AG08395 (cell line): ENCODE measurements at regions not wholly inside any gene's neighbourhood (a gene's known extent, or its start where the extent isn't known, plus 50 kb on each side); places are given as distances from the start of the nearest gene placed in this dataset.

Source experiments
- DNase-seq: peaks from one replicate; pipeline ENCODE4 v3.0.0; 2012; ENCODE audit warnings: mixed read lengths, low spot score

DNA sequence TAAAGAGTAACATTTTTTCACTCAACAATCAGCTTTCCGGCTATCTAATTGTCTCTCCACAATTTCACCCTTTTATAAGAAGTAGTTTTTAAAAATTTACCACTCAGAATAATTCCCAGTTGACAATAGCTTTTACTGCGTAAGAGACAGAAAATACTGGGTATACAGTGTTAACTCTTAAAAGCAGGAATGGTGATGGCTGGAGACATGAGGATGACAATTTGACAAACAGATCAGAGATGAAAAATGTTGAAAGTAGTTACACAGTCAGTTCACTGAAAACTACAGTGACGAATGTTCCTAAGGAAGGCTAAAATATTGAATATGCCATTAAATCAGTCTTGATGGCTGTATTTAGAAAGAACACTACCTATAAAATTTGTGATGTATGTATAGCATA lies 1146.8 kb upstream of the B3GALT2 start:
- no peak for DNase-seq

DNA sequence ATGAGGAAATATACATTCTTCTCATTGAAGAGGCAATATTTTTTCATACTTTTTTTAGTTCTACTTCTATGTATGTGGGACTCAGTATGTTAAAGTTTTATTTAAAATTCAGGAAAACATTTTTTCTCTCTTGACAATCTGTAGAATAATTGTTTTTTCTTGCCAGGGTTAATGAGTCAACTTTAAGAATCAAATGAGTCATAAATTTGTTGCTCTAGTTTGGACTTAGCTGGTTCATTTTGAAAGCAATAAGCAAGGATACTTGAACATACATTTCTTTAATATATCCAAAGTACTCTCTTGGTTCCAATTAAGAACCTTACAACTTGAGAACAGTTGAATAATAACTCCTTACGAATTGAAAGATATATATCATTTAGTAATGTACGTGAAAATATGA lies 1145.3 kb upstream of the B3GALT2 start:
- no peak for DNase-seq

DNA sequence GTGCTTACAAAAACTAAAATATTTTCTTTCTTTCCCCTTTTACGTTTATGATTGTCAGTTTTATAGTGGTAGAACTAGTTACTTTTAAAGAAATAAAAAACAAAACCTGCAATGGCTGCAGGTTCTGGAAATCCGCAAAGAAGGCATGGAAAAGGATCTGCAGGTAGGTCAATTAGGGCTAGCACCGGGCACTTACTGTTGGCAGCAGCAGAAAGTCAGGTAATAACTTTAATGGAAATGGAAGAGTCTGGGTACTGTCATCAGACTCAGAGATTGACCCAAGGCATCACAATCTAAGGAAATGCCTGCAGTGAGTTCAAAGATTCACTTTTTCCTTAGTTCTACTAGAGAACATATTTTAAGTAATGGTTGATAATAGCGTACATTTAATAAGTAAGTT lies 1136.3 kb upstream of the B3GALT2 start:
- no peak for DNase-seq

DNA sequence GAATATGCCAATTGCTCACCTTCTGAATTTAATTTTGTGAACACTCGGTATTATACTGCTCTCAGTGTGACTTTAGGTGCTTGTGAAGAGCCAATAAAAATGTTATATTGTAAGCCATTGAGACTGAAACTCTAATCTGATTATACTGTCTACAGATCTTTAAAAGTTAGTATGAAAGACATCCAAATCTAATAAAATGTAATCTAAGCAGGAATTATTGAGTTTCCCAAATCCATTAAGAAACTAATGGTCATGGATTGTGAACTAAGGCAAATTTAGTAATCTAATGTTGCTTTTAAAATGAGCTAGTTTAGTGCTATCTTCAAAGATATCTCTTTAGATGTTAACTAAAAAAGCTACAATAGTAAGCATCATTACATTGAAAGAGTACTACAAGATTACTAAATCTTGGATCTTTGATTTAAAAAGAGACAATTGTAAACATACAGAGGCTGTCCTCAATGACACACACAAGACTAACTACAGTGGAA lies 1132.4 kb upstream of the B3GALT2 start:
- DNase-seq = no peak

DNA sequence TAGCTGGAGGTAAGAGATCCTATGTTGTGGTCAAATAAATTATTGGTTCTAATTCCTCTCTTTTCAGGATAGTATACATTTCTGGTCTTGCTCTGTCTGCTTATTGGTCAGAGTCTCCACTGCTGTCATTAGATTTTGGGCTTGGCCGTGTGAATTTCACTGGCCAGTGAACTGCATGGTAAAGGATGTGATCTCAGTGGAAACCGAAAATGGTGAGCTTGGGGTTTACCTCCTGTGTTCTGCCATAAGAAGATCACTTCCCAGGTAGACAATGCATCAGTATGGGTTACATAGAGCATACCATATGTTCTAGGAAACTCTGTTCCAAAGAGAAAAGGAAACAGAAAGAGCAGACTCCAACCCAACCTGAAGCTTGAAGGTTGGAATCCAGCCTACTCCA lies 1123.3 kb upstream of the B3GALT2 start:
- no peak for DNase-seq

DNA sequence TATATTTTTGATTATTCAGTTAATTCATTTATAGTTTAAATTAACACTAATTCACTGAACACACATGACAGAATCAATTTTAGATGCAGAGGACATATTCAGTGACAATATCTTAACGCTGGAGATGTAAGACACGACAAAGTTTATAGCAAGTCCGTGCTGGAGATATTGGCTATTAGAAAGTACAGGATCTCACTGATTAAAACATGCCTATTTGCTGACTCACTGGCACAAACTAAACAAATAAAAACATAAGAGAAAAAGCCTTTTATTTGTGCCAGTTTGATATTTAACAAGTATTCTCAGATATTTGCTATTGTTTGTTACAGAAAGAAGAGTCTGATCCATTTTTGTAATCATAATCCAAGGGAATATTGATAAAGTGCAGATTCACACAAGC lies 1122.9 kb upstream of the B3GALT2 start:
- no peak for DNase-seq

DNA sequence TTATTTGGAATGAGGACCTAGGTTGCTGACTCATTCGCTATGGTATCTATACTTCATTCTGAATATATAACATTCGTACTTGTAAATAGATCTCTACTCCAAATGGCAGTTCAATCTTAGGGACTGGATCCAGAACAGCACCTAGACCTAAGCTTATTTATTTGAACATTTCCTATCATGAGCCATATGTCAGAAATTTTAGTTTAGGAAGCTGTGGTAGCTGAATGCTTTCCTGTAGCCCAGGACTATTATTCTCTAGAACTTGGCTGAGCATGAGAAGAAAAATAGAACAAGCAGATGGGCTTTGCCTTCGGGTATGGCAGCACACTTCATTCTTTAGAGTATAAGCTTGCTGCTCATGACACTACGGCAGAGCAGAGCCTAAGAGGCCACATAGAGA lies 1114.4 kb upstream of the B3GALT2 start:
- no peak for DNase-seq

DNA sequence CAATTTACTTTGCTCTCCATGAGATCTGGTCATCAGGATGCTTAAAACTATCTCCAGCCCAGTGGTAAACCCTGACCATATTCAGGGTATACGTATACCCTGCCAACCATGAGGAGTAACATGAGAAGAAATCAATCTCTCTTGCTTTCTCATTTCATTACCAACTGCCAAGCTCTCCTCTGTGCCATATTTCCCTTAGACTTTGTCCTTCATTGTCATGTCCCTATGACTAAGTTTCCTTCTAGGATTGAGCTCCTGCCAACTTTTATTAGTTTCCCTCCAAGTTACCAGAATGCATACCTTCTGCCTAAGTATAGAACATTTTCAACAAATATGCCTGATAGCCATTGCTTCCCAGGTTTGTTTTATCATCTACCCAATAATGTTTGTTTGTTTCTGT lies 1113.9 kb upstream of the B3GALT2 start:
- DNase-seq = no peak

DNA sequence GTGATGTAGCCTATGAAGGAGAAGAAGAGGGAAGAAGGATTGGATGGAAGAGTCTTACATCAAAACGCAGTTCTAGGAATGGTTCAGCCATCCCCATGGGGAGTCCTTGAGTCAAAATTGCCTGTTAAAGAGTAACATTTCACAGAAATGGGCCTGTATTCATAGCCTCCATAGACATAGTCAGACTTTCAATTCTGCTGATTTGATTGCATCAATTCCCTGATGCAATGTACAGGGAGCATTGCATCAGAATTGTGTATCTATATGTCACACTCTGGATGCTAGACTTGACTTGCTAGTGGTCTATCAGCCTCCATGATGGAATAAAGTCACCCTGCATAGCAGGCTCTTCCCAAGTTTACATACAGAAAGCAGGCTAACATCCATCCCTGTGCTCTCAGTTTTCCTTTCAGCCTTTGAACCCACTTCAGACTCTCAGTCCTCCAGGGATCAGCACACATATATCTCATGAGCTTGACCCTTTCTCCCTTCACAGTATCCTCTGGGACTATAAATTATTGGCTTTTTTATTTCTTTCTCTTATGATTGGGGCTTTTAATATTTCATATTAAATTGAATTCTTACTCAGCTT lies 1111.7 kb upstream of the B3GALT2 start:
- no peak for DNase-seq

DNA sequence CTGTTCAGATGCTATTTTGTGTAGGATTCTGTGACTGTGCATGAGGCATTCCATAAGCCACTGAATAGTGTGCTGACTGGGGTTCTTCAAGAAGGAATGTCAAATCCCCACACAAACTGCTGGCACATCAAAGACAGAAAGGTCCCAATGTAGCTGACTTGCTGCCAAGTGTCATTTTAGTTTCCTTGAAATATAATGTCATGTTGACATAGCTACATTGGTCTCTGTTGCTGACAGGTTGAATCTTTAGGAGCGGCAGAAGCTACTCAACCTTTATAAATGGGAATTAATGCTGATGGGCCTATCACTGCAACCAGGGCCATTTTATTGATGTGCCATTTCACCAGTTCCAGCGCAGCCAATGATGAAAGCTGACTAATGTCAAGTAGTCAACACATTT lies 1110.7 kb upstream of the B3GALT2 start:
- no peak for DNase-seq

DNA sequence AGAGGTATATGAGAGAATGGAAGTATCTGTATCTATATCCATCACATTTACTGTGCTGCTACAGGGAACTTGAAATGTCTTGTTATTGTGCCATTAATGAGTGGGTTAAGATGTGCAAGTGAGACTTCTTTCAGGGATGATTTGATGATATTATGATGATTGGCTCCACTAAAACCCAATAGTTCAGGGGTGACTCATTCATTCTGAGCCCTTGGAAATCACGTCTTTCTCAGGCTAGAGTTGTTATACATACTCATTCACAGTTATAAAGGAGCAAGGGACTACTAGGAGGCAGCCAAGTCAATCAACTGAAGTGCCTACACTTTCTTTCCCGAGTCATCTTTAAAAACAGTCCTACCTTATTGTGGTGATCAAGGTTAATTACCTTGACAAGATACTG lies 1109.8 kb upstream of the B3GALT2 start:
- no peak for DNase-seq

DNA sequence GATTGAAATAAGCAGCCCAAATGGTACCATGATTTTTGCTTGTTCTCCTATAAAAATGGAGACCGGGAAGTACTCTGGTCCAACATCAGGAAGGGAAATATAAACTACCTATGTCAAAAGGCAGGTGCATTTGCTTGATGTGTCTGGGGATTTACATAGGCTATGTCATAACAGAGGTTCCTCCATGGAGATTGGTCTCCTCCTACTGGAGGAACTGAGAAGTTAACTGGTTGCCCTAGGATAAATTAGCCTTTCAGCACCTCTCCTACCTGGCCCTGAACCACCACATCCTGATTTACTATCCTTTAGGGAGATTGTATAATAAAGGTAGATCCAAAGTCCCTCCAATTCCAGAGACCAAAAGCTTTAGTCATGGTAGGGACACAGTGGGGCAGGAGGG lies 1109.3 kb upstream of the B3GALT2 start:
- no peak for DNase-seq

DNA sequence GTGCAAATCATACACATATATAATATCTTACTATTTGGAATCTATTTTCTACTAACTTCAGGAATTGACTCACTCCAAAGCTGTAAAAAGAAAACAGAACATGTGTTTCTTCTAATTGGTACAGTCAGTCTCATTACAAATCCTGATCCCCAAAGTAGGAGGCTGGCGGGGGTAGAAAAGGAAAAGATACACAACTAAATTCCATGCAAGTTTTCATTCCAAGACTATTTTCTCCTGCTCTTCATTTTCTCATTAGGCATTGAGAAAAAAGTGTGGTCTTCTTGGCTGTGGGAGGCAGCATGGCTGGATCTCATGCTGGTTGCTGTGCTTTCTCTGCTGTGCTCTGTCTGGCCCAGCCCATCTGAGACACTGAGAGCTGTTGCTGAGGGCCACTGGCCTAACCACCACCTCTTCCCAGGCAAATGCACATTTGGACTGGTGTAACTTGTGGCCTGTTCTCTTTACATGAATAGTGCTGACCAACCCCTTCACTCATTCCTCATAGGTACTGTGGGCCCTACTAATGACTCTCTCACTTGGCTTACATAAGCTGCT lies 1107.5 kb upstream of the B3GALT2 start:
- no peak for DNase-seq

DNA sequence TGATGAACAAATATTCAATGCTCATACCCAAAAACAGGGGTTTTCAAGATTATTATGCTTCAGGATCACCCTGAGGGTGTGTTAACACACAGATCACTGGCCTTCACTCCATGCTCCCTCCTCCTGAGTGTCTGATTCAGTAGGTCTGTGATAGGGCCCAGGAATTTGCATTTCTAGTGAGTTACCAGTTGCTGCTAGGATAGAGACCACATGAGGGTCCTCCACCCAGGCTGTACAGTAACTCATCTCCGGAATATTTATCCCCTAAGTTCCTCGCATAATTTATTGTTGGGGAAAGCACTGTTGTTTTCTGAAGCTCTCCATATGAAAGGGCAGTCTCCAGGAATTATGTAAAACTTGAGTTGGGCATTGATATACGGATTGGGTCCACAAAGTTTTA lies 1106.6 kb upstream of the B3GALT2 start:
- DNase-seq = no peak

DNA sequence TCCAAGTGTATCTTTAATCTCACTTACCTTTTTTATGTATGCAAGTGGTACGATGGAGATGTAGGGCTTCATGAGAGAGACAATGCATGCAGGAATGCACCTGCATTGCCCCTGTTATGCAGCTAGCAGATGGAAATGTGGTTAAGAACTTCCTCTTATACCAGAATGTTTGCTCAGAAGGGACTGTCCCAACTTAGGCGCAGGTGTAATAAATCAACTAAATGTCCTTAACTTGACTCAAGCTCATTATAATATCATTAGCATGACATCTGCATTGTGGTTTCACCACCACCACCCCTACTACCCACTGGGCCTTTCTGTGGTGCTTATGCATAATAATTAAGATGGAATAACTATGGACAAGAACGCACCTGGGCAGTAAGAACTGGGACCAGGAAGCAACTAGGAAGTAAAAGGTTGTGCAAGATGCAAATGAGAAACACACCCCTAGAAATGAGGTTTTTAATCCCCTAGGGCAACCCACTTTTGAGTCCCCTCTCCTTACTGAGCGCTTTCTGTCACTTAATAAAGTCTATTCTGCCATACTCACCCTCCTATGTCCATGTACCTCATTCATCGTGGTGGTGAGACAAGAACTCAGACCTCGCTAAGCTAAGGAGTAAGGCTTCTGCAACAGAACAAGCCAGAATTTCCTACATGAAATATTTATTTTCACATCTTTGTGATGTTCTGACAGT lies 1103.3 kb upstream of the B3GALT2 start:
- no peak for DNase-seq

DNA sequence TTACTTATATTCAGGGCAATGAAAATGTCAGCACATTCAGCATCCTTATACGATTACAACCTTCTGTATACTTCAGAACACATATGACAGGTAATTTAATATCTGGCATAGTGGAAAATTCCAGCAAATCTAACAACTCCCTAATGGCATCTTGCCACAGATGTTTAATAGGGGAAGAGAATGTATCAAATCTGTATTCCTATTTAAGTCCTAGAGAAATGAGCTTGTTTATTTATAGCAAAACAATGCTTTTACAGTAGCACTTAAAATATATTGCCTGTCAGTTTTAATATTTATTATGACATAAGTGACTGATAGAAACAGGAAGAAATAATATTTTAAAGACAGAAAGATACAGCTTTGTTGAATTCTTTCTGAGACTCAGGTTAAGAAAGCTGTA lies 1101.8 kb upstream of the B3GALT2 start:
- no peak for DNase-seq

DNA sequence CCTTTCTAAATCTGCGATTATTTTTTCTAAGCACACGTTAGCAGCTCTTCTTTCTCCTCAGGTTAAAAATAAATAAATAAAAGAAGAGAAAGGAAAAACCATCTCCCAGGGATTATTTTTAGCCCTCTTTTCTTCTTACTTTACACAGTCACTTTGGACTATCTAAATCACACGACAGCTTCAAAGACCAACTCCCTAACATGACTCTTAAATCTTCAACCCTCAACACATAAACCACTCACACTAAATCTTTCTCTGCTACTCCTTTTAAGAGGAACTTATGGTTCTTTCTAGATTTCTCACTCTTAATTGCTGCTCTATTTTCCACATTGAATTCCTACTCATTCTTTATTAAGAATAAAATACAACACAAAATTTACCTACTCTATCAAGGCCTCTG lies 1095.0 kb upstream of the B3GALT2 start:
- DNase-seq = no peak

DNA sequence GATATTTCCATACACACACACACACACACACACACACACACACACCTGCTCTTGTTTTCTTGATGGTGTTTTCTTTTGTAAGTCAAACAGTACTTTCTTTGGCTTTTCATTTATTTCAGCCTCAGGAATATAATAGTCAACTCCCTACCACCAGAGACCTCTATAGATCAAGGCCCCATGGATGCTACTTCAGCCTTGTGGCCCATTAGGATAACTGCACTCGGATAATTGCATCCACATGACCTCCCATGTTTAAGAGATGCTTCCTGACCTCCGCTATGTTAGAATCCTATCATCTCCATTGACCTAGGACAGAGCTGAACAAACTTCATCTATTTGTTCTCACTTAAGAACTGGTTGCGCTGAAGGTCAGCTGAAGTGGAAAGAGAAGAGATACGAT lies 1094.0 kb upstream of the B3GALT2 start:
- no peak for DNase-seq

DNA sequence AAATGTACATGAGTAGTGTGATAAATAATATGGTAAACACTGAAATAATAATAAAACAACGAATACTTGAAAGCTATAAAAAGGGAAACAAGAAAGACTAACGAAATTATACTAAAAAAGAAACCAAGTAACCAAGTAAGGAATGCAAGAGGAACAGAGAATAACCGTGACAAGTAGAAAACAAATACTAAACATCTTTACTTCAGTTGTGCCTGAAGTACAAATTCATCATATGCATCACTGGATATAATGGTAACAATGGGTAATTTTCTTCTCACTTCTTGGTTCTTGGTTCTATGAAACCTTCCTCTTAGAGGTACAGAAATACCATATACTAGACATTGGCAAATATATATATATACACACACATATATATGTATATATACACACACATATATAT lies 1093.6 kb upstream of the B3GALT2 start:
- no peak for DNase-seq

DNA sequence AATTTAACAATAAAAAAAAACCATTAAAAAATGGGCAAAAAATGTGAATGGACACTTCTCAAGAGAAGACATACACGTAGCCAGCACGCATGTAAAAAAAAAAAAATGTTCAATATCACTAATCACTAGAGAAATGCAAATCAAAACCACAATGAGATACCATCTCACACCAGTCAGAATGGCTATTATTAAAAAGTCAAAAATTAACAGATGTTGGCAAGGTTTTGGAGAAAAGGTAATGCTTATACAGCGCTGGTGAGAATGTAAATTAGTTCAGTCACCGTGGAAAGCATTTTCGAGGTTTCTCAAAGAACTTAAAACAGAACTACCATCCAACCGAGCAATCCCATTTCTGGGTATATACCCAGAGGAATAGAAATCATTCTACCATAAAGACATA lies 1091.5 kb upstream of the B3GALT2 start:
- DNase-seq = no peak

DNA sequence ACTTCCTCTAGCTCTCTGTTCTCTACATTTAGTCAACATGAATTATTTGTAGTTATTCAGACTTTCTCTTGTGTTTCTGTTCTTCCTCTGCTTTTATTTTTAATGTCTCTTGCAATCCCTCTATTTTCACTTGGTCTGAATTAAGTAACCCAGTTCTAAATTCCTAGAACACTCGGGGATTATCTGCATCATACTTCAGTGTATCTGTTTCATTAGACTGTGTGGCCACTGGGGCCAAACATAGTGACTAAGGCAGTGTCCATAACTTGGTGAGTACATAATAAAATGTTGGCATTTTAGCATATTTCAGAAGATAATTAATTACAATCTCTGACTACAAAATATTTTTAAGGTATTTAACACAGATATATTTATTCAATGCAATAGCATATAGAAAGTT lies 1087.2 kb upstream of the B3GALT2 start:
- DNase-seq = no peak

DNA sequence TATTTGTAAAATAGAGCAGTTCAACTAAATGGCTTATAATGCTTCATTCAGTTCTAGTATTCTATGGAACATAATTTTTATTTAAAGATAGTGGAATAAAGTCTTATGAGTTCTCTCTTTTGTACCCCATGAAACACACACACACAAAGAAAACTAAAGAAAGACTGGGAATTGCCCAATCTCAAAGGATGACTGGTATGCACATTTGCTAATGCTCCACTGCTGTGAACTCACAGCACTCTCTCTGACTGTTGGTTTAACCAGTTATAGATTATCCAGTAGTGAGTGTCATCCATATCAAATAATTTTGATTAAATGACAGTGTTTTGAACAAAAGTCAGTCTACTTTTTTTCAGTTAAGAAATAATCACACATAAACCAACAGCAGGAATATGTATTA lies 1082.4 kb upstream of the B3GALT2 start:
- DNase-seq = no peak

DNA sequence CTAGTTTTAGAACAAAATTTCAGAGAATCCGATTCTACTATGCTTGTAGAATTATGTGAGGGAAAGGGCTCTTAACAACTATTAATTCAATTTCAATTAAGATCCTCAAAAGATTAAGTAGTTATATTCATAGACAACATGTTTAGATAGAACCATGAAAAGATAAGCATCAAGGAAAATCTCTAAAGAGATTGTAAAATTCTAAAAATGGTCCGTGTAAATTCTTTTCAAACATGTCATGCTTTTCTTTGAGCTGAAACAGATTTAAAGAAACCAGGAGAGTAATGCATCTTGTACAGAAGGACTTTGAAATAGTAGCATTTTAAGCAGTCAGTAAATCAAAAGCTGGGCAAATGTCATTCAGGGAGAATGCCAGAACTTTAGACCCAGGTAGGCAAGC lies 1080.6 kb upstream of the B3GALT2 start:
- DNase-seq = no peak

DNA sequence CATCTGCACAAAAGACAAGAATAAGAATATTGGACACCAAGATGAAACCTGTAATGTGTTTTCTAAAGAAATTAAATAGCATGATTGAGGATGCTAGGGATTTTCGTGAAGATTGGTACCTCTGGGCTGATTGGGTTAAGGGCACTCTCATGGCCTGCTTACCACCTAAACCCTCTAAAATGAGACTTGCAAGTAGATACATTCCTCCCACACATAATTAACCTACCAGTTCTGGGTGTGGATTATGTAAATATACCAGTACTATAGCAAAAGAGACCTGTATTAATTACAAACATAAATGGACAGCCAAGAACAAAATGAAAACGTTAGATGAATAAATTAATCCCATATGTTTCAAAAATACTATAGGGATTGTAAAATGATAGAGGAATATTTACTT lies 1069.6 kb upstream of the B3GALT2 start:
- DNase-seq = no peak
